ENCODE measurements at regions not wholly inside any gene's neighbourhood (a gene's known extent, or its start where the extent isn't known, plus 50 kb on each side); places are given as distances from the start of the nearest gene placed in this dataset.

GRCh38 chr3:181764544-181764943 is 52.8 kb downstream of the SOX2 start:
- no peak for DNase-seq

GRCh38 chr3:181770296-181770695 is 58.6 kb downstream of the SOX2 start:
- no peak for DNase-seq

- DNase-seq = no peak
Measured at GRCh38 chr3:181771120-181771519, 59.4 kb downstream of the SOX2 start.

- DNase-seq = no peak
Measured at GRCh38 chr3:181772166-181772565, 60.4 kb downstream of the SOX2 start.

- DNase-seq = no peak
Measured at GRCh38 chr3:181773921-181774320, 62.2 kb downstream of the SOX2 start.

- DNase-seq = no peak
Measured at GRCh38 chr3:181782306-181782954, 70.7 kb downstream of the SOX2 start.

GRCh38 chr3:181790561-181790960 is 78.8 kb downstream of the SOX2 start:
- peak; percentile 64 for DNase-seq

GRCh38 chr3:181791056-181791955 is 79.6 kb downstream of the SOX2 start:
- DNase-seq = peak; percentile 32

GRCh38 chr3:181793006-181793405 is 81.3 kb downstream of the SOX2 start:
- no peak for DNase-seq

GRCh38 chr3:181794011-181794790 is 82.5 kb downstream of the SOX2 start:
- no peak for DNase-seq

GRCh38 chr3:181796641-181797040 is 84.9 kb downstream of the SOX2 start:
- no peak for DNase-seq

GRCh38 chr3:181797431-181797830 is 85.7 kb downstream of the SOX2 start:
- no peak for DNase-seq

- DNase-seq = no peak
Measured at GRCh38 chr3:181805703-181806102, 94.0 kb downstream of the SOX2 start.

GRCh38 chr3:181808053-181808452 is 96.3 kb downstream of the SOX2 start:
- DNase-seq = no peak

GRCh38 chr3:181823716-181824115 is 112.0 kb downstream of the SOX2 start:
- DNase-seq = no peak

GRCh38 chr3:181824961-181825360 is 113.2 kb downstream of the SOX2 start:
- DNase-seq = no peak

- no peak for DNase-seq
Measured at GRCh38 chr3:181839039-181839915, 127.6 kb downstream of the SOX2 start.

- no peak for DNase-seq
Measured at GRCh38 chr3:181839916-181840297, 128.2 kb downstream of the SOX2 start.

- no peak for DNase-seq
Measured at GRCh38 chr3:181844211-181844610, 132.5 kb downstream of the SOX2 start.

- no peak for DNase-seq
Measured at GRCh38 chr3:181847276-181847675, 135.6 kb downstream of the SOX2 start.

- DNase-seq = no peak
Measured at GRCh38 chr3:181851063-181851462, 139.3 kb downstream of the SOX2 start.

GRCh38 chr3:181855825-181856224 is 144.1 kb downstream of the SOX2 start:
- DNase-seq = no peak
